ENCODE measurements at regions not wholly inside any gene's neighbourhood (a gene's known extent, or its start where the extent isn't known, plus 50 kb on each side); places are given as distances from the start of the nearest gene placed in this dataset.

DNA sequence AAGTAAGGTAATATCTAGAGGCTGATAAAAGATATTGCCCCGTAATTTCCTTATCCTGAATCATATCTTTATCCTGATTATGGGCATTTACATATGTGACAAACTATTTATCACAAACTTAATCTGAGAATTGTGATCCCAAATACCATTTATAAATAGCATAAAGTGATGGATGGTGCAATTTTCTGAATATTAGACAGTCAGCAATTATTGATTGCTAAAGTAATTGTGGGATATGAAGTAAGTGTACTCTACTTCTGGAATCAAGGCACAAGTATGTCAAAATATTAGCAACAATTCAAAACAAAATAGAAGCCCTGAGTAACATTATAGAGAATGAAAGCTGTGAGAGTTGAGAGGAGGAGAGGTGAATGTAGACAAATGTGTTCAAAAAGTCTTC, 361.9 kb upstream of the CDH6 start:
- no peak for TF ChIP-seq TCF12 (IDR thresholded peaks at IDR 0.05; ENCODE audit: low read depth)
- no peak for TF ChIP-seq NFIC (IDR thresholded peaks at IDR 0.05)
- TF ChIP-seq ZBTB7A (IDR thresholded peaks at IDR 0.05; ENCODE audit: low read depth): no peak
- no peak for TF ChIP-seq TAF1 (IDR thresholded peaks at IDR 0.05; ENCODE audit: low read depth)
- TF ChIP-seq CREB1 (IDR thresholded peaks at IDR 0.05; ENCODE audit: low read depth): no peak
- no peak for TF ChIP-seq FOXM1 (IDR thresholded peaks at IDR 0.05; ENCODE audit: borderline replicate concordance, low read depth)
- no peak for TF ChIP-seq EP300 (IDR thresholded peaks at IDR 0.05; ENCODE audit: borderline replicate concordance)
- TF ChIP-seq, protein P1, sequence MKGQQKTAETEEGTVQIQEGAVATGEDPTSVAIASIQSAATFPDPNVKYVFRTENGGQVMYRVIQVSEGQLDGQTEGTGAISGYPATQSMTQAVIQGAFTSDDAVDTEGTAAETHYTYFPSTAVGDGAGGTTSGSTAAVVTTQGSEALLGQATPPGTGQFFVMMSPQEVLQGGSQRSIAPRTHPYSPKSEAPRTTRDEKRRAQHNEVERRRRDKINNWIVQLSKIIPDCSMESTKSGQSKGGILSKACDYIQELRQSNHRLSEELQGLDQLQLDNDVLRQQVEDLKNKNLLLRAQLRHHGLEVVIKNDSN (IDR thresholded peaks at IDR 0.05): no peak
- TF ChIP-seq, protein P2, sequence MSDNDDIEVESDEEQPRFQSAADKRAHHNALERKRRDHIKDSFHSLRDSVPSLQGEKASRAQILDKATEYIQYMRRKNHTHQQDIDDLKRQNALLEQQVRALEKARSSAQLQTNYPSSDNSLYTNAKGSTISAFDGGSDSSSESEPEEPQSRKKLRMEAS (IDR thresholded peaks at IDR 0.05): no peak
- no peak for TF ChIP-seq TEAD4 (IDR thresholded peaks at IDR 0.05)
- TF ChIP-seq, protein P3, sequence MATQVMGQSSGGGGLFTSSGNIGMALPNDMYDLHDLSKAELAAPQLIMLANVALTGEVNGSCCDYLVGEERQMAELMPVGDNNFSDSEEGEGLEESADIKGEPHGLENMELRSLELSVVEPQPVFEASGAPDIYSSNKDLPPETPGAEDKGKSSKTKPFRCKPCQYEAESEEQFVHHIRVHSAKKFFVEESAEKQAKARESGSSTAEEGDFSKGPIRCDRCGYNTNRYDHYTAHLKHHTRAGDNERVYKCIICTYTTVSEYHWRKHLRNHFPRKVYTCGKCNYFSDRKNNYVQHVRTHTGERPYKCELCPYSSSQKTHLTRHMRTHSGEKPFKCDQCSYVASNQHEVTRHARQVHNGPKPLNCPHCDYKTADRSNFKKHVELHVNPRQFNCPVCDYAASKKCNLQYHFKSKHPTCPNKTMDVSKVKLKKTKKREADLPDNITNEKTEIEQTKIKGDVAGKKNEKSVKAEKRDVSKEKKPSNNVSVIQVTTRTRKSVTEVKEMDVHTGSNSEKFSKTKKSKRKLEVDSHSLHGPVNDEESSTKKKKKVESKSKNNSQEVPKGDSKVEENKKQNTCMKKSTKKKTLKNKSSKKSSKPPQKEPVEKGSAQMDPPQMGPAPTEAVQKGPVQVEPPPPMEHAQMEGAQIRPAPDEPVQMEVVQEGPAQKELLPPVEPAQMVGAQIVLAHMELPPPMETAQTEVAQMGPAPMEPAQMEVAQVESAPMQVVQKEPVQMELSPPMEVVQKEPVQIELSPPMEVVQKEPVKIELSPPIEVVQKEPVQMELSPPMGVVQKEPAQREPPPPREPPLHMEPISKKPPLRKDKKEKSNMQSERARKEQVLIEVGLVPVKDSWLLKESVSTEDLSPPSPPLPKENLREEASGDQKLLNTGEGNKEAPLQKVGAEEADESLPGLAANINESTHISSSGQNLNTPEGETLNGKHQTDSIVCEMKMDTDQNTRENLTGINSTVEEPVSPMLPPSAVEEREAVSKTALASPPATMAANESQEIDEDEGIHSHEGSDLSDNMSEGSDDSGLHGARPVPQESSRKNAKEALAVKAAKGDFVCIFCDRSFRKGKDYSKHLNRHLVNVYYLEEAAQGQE (IDR thresholded peaks at IDR 0.05; ENCODE audit: low read depth): no peak
- TF ChIP-seq RAD21 (IDR thresholded peaks at IDR 0.05; ENCODE audit: low read depth): no peak
- no peak for TF ChIP-seq YY1 (IDR thresholded peaks at IDR 0.05; ENCODE audit: low read depth)
- no peak for TF ChIP-seq CEBPB (IDR thresholded peaks at IDR 0.05)

DNA sequence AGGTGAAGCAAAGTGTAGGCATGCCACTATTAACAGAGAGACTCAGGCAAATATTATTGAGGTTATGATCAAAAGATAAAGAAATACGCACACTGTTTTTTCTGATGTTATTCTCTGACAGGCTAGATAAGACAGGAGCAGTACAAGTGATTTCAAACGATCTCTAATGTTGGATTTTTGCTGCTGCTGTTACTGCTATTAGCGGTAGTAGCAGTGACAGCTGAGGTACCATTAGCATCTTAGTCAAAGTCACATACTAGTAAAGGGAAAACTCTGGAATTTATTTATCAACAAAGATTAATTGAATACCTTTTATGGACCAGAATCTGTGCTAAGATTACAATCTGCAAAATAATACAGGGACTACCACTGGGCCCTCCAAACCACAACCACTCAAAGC, 362.4 kb upstream of the CDH6 start:
- TF ChIP-seq TEAD4 (IDR thresholded peaks at IDR 0.05) (no peak), CREB1 (IDR thresholded peaks at IDR 0.05; ENCODE audit: low read depth) (no peak), ZBTB7A (IDR thresholded peaks at IDR 0.05; ENCODE audit: low read depth) (no peak), CEBPB (IDR thresholded peaks at IDR 0.05) (no peak), RAD21 (IDR thresholded peaks at IDR 0.05; ENCODE audit: low read depth) (no peak), YY1 (IDR thresholded peaks at IDR 0.05; ENCODE audit: low read depth) (no peak), FOXM1 (IDR thresholded peaks at IDR 0.05; ENCODE audit: borderline replicate concordance, low read depth) (no peak), TCF12 (IDR thresholded peaks at IDR 0.05; ENCODE audit: low read depth) (no peak), EGR1 (IDR thresholded peaks at IDR 0.05) (no peak), NFIC (IDR thresholded peaks at IDR 0.05) (no peak)
- TF ChIP-seq, protein P2 (IDR thresholded peaks at IDR 0.05): no peak
- TF ChIP-seq, protein P1 (IDR thresholded peaks at IDR 0.05): no peak

DNA sequence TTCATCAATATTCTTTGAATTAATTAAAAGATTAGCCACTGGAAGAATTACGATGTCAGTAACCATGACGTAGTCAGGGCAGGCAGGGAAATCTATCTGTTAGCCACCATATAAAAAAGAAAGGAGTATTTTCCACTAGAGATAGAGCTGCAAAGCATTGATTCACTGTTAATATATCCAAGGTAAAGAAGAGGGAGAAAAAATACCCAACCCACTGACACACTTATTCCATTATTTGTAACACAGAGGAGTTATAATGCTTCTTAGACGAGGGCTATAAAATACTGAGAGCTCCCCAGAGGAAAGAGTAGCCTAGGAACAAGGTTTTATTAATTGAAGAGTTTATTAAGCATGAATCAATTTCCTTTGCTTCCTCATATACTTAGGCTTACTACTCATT, 382.2 kb upstream of the CDH6 start:
- TF ChIP-seq, protein P2 (IDR thresholded peaks at IDR 0.05): no peak
- no peak for TF ChIP-seq NFIC (IDR thresholded peaks at IDR 0.05)
- TF ChIP-seq TCF12 (IDR thresholded peaks at IDR 0.05; ENCODE audit: low read depth): no peak
- TF ChIP-seq, protein P3 (IDR thresholded peaks at IDR 0.05; ENCODE audit: low read depth): no peak
- no peak for TF ChIP-seq EP300 (IDR thresholded peaks at IDR 0.05; ENCODE audit: borderline replicate concordance)
- no peak for TF ChIP-seq RAD21 (IDR thresholded peaks at IDR 0.05; ENCODE audit: low read depth)
- TF ChIP-seq YY1 (IDR thresholded peaks at IDR 0.05; ENCODE audit: low read depth): no peak
- no peak for TF ChIP-seq EGR1 (IDR thresholded peaks at IDR 0.05)
- TF ChIP-seq CEBPB (IDR thresholded peaks at IDR 0.05): no peak
- no peak for TF ChIP-seq FOXM1 (IDR thresholded peaks at IDR 0.05; ENCODE audit: borderline replicate concordance, low read depth)
- TF ChIP-seq TAF1 (IDR thresholded peaks at IDR 0.05; ENCODE audit: low read depth): no peak
- TF ChIP-seq ZBTB7A (IDR thresholded peaks at IDR 0.05; ENCODE audit: low read depth): no peak
- TF ChIP-seq CREB1 (IDR thresholded peaks at IDR 0.05; ENCODE audit: low read depth): no peak
- TF ChIP-seq, protein P1 (IDR thresholded peaks at IDR 0.05): no peak

DNA sequence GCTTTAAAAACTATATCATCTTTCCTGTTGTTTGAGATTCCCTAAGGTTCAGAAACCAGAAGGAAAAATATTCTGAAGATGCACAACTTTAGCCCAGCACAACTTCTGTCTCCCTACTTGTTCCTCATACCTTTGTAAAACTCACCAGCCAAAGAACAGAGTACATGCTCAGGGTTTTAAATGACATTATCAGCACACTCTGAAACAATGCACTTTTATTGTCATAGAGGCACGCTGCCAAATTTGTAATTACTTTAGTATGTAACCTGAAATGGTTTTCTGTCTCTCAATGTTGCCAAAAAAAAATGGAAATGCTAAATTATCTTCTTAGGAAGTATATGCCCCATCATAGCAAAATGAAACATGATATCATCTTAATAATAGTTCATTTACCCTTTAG, 383.6 kb upstream of the CDH6 start:
- TF ChIP-seq TCF12 (IDR thresholded peaks at IDR 0.05; ENCODE audit: low read depth): no peak
- no peak for TF ChIP-seq YY1 (IDR thresholded peaks at IDR 0.05; ENCODE audit: low read depth)
- no peak for TF ChIP-seq EGR1 (IDR thresholded peaks at IDR 0.05)
- TF ChIP-seq CEBPB (IDR thresholded peaks at IDR 0.05): no peak
- no peak for TF ChIP-seq TAF1 (IDR thresholded peaks at IDR 0.05; ENCODE audit: low read depth)
- TF ChIP-seq, protein P2 (IDR thresholded peaks at IDR 0.05): no peak
- TF ChIP-seq FOXM1 (IDR thresholded peaks at IDR 0.05; ENCODE audit: borderline replicate concordance, low read depth): no peak
- TF ChIP-seq ZBTB7A (IDR thresholded peaks at IDR 0.05; ENCODE audit: low read depth): no peak
- TF ChIP-seq NFIC (IDR thresholded peaks at IDR 0.05): no peak
- TF ChIP-seq CREB1 (IDR thresholded peaks at IDR 0.05; ENCODE audit: low read depth): no peak
- TF ChIP-seq EP300 (IDR thresholded peaks at IDR 0.05; ENCODE audit: borderline replicate concordance): no peak
- TF ChIP-seq, protein P1 (IDR thresholded peaks at IDR 0.05): no peak
- no peak for TF ChIP-seq TEAD4 (IDR thresholded peaks at IDR 0.05)
- TF ChIP-seq, protein P3 (IDR thresholded peaks at IDR 0.05; ENCODE audit: low read depth): no peak
- TF ChIP-seq RAD21 (IDR thresholded peaks at IDR 0.05; ENCODE audit: low read depth): no peak

Data from Ishikawa (cell line).